ENCODE measurements at regions not wholly inside any gene's neighbourhood (a gene's known extent, or its start where the extent isn't known, plus 50 kb on each side); places are given as distances from the start of the nearest gene placed in this dataset.

DNA sequence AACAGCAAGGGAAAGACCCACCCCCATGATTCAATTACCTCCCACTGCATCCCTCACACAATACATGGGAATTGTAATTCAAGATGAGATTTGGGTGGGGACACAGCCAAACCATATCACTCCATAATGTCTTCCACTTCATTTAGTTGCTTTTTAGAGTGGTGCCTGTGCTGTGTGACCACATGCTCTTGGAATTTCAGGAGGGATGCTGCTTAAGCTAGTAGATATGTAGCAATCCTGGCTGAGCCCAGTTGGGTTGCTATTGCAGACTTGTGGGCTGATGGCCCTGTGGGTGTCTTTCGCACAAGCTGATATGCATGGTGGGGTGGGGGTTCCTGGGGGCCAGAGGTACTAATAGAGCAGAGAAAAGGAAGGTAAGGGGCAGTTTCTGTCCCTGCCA, 160.4 kb upstream of the SYT6 start:
- DNase-seq (ENCODE audit: low read depth), result no peak

DNA sequence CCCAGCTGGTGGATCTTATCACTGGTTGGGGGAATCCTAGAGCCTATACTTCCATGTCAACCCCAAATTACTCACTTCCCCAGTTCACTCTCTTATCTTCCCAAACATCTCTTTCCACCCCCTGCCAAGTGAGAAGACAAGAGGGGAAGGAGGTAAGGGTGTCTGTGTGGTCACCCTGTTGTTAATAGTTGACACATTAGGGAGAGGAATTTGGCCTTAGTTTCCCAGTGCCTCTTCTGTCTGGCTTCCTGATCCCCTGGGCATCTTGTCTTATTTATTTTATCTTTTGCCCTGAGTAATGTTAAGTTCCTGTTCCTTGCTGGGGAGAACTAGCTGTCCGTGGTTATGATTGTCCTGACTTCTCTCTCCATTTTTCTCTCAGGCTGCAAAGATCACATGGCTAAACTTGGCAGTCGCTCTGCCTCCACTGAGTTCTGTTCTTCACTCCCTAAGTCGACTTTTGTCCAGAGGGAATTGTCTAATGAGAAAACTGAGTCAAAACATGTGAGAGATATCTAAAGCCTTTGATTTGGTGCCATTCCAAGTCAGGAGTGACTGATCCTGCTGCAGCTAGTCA, 157.1 kb upstream of the SYT6 start:
- no peak for DNase-seq (ENCODE audit: low read depth)

DNA sequence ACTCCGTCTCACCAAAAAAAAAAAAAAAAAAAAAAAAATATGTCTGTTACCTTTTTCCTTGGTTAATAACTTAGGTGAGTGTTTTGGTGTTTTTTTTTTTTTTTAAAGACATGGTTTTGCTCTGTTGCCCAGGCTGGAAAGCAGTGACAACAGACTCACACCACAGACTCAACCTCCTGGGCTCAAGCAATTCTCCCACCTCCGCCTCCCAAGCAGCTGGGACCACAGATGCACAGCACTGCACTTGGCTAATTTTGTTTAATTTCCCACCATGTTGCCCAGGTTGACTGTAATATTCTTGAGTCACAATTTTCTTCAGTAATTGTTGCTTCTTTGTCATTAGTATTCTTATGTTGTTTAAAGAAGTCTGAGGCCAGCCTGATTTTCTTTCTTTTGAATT, 149.2 kb upstream of the SYT6 start:
- DNase-seq (ENCODE audit: low read depth), result no peak

DNA sequence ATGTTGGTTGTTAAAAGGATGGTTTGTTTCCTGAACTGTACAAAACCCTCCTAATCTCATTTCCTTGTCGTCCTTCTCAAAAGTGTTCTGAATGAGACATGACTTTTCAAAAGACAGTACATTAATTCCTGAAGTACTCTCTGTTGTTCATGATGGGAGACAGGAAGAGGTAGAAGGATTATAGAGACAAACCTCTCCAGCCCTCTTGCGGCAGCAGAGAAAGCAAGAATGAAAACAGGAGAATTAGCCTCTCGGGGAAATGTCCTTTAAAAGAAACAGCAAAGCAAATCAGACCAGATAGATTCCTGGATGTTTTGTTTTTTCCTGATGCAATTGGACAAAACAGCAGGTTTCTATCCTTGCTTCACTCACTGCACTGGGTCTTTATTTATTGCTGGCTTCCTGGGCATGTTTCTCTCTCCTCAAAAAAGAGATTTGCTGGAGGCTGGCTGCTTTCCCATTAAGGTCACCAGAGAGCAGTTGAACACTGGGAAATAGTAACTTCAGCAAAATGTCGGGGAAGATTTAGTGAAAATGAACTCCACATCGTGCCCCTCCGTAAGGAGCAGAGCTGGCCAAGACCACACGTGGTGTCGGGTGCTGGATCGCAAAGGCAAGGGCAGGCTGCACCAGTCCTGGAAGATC, 145.8 kb upstream of the SYT6 start:
- no peak for DNase-seq (ENCODE audit: low read depth)

DNA sequence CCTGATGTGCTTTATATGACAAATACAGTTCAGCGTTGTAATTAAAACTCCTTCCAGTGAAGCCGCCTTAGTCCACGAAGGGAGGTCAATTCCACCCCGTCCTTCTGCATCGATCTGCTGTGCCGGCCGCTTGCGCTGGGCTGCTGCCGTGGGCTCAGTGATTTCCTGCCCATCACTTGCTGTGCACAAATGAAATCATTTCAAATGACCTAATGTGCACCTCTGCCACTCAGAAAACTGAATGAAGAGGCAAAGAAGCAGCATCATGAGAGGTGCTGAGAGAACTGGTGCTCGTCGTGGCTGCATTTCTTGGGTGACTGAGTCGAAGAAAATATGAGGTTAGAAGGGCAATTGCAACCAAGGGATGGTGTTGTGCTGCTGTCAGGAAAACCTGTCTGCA, 144.3 kb upstream of the SYT6 start:
- DNase-seq (ENCODE audit: low read depth), result no peak

DNA sequence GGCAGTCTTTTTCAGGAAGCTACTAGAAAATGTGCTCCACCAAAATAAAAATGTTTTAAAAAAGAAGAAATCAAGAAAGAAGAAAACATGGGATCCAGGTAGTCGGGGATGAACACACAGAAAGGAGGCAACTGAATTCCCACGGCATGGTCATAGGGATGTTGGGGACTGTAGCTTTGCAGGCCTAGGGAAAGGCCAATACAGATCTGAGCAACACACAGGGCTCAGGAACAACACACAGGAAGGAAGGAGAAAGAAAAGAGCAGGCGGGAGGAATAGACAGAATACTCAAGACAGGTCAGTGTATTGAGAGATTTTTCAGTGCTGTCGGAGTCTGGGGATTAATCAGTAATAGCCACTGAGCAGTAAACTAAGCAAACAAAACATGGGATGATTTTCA, 142.7 kb upstream of the SYT6 start:
- no peak for DNase-seq (ENCODE audit: low read depth)

DNA sequence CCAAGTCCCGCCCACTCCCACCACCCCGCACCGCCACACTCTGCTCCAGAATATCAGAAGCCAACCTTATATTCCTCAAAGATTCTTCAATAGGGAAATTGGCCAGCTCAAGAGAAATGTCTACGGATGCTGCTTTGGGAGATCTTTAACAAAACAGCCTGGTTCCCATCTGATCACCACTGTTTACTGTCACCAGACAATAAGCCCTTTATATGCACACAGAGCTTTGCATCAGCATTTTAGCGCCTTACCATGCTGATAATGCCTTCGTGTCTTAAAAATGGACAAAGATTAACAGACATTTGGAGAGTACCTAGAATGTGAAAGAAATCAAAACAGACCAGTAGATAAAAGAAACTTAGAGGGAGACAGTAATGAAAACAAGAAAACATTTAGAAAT, 141.7 kb upstream of the SYT6 start:
- DNase-seq (ENCODE audit: low read depth), result no peak

DNA sequence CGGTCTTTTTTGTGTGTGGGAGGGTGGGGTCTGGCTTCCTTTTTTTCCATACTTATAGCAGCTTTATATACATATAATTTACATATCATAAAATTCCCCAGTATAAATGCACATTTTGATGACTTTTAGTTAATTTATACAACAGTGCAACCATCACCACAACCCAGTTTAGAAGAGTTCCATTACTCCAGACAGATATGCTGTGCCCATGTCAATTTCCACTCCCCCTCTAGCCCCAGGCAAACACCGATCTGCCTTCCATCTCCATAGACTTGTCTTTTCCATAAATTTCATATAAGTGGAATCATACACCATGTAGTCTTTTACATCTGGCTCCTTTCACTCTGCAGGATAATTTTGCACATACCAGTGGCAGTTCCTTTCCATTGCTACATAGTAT, 139.2 kb upstream of the SYT6 start:
- DNase-seq (ENCODE audit: low read depth), result no peak

DNA sequence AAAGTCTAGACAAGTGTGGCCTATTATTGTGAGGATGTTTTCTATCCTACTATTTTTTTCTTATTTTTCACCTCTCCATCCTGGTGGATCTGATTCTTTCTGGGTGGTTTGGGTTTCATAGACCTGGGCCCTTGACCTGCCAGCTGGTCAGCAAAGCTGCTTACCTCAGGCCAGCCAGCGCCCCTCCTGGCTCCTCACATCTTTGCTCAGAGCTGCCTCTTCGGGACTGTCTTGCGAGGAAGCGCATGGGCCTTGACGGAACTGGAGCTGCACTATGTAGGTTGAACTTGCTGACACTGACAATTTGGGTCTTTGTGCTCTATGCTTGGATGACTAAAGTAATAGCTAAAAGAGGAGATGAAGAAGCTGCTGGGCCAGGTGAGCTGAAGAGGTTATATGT, 138.5 kb upstream of the SYT6 start:
- no peak for DNase-seq (ENCODE audit: low read depth)

DNA sequence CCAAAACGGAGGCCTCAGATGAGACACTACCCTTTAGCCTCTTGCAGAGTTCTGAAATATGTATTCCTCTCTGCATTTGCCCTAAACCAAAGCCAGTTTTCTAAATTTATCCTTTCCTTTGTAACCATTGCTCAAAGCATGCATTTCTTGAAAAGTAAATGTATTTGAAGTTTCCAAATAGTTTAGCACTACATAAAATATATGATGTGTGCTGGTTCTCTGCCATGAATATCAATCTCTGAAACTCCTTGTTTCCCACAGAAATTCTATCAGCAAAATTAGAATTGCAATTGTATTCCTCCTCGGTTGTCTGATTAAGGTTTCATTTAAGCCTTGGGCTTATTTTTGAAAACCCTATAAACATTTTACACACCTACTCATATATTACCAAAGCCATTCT, 137.1 kb upstream of the SYT6 start:
- no peak for DNase-seq (ENCODE audit: low read depth)

DNA sequence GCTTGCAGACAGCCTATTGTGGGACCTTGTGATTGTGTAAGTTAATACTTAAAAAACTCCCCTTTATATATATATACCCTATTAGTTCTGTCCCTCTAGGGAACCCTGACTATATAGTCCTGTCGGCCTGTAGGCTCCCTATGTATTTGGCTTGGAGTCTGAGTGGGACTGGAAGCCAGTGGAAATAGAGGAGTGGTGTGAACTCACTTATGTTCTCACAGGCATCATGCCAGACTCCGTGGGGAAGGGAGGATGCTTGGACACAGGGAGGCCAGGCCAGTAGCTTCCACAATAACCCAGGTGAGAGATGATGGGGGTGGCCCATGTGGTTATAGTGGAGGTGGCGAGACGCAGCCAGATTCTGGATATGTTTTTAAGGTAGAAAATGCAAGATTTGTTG, 136.7 kb upstream of the SYT6 start:
- no peak for DNase-seq (ENCODE audit: low read depth)

DNA sequence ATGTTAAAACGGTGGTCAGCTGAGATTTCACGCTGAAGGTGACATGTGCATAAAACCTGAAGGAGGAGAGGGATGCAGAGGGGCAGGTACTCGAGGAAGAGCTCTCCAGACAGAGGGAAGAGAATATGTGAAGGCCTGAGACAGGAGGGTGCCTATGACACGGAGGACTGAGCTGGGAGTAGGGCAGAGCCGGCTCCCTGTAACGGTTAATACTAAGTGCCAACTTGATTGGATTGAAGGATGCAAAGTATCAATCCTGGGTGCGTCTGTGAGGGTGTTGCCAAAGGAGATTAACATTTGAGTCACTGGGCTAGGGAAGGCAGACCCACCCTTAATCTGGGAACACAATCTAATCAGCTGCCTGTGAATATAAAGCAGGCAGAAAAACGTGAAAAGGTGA, 136.2 kb upstream of the SYT6 start:
- no peak for DNase-seq (ENCODE audit: low read depth)

DNA sequence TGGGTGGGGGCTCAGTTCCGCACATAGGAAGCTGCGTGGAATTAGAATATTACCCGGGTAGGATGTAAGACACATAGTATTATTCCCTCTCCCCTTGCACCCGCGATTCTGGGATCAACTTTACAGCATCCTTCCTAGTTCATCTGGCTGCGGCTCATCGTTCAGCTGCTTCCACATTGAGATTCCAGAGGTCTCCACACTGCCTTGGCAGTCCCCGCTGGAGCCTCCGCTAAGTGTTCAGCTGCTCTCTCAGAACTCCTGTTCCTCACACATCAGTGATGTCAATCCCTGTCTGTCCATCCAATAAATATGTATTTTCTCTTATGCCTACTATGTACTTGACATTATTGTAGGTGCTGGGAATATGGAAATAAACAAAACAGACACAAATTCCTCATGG, 135.6 kb upstream of the SYT6 start:
- DNase-seq (ENCODE audit: low read depth), result no peak

DNA sequence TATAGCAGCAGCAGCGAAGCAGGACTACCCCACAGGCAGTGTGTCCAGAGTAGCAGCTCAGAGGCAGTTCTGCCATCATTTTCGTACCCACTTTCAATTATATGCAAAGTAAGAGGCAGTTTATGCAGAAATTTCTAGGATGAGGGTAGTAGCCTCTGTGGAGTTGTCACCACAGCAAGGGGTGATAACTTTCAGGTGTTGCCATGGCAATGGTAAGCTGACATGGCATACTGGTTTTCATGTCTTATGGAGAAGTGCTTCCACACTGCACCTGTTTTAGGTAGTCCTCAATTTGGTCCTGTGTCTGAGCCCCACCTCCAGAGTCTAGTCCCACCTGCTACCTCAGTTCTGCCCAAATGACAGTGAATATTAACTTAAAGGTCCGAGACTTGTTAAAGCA, 133.3 kb upstream of the SYT6 start:
- no peak for DNase-seq (ENCODE audit: low read depth)

DNA sequence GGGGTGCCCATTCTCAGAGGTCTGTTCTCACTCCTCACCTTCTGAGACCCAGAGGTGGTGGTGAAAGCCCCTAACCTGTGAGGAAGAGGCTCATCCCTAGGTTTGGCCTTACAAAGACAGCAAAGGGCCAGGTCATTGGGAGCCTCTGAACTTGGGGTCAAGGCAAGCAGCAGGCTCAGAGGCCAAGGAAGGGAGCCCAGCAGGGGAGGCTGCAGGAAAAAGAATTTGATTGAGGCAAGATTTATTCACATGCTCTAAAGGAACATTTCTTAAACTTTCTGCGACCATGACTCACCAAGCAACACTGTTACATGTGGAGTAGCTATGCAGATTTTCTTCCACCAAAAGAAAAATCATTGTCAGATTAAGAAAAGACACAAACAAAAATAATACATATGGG, 132.5 kb upstream of the SYT6 start:
- no peak for DNase-seq (ENCODE audit: low read depth)

DNA sequence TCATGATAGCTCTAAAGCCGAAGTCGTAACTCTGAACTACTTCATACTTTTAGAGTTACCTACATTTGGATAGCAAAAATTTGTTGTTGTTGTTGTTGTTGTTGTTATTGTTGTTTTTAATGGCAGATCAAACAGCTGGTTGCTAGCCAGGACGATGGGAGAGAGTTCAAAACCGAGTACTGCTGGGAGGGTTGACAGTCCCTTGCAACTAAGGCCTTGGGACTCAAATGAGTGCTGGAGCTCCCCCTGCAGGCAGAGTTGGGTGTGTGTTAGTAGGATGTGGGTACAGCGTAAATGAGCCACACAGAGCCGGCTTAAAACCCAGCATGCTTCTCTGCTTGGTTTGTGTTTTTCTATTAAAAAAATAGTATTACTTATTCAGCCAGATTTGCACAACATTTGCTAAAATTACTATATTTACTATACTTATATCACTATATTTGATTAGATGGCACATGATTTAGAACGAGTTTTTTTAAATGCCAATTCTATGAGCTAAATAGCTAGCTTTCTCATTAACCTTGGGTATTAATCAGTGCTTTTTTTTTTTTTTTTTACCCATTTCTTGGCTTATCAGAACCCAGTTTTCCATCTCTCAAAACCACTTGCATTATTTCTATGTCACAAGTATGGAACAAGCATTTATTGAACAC, 129.2 kb upstream of the SYT6 start:
- DNase-seq (ENCODE audit: low read depth), result peak; percentile 67

DNA sequence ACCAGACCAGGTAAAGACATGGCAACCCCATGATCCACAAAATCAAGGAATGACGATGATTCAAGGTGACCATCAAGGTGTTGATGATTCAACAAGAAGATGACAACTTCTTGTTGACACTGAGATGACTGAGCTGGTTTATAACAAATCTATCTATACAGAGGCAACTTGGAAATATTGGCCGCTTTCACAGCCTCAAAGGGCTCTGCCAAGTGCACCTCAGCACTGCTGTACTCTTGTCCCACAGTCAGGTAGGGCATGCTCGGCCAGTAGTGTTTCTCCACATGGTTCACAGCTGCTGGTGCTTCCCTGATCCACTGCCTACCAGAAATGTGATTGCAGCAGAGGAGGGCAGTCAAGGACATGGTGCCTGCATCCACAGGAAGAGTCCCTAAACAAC, 125.2 kb upstream of the SYT6 start:
- no peak for DNase-seq (ENCODE audit: low read depth)

DNA sequence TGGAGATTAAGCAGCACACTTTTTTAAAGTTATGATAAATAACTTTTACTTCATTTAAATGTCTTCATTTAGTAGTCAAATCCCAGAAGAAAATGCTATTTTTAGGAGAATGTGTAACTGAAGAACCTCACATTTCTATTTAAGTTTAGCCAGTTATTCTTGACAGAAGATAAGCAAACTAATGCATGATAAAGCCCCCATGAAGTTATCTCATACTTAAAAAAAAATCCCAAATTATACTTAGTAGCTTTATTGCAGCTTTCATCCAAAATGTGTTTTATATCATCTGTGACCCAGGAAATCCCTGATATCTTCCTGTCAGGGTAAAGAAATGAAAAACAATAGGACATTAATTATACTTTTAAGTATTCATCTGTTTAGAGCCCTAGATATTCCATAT, 124.8 kb upstream of the SYT6 start:
- DNase-seq (ENCODE audit: low read depth), result no peak

DNA sequence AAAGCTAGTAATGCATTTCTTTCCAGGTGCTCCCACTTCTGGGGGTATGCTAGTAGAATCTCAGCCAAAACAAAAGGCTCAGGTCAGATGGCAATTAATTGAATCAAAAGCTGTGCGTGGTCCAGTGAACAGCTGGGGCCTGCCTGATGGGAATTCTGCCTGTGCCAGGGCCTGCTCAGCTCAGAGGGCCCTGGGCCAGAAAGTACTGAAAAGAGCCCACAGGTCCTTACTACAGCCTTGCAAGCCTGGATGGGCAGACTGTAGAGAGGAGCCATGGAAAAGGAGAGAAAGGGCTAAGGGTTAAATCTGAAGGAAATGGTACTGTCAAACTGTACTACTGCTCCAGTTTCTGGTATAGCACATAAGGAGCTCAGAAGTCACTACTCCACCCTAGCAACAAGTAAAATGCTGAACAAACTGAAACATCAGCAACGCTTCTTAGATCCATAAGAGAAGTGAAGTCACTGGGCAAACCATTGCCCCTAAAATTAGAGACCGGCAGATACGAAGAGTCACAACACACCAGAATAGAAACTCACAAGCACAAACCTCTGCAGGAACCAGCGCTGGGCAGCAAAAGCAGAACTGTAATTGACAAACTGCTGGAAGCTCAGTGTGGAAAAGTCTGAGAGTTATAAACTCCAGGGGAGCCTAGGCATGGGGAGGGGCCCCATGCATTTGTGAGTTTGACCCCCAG, 121.1 kb upstream of the SYT6 start:
- no peak for DNase-seq (ENCODE audit: low read depth)

DNA sequence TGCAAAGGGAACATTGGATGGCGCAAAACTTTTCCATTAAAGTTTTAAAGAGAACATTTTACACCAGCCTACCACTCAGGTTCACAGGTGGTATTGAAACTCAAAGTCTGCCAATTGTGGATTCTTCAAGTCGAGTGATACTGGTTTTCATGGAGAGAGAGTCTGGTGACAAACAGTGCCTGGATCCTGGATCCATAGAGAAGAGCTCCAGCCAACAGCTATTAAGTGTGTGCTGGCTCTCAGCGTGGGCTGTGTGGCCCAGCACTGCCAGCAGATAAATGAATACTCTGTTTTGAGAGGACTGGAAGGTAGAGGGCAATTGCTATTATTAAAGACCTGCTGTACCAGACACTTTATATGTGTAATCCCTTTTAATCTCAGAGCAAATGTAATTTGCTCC, 118.9 kb upstream of the SYT6 start:
- DNase-seq (ENCODE audit: low read depth), result no peak

DNA sequence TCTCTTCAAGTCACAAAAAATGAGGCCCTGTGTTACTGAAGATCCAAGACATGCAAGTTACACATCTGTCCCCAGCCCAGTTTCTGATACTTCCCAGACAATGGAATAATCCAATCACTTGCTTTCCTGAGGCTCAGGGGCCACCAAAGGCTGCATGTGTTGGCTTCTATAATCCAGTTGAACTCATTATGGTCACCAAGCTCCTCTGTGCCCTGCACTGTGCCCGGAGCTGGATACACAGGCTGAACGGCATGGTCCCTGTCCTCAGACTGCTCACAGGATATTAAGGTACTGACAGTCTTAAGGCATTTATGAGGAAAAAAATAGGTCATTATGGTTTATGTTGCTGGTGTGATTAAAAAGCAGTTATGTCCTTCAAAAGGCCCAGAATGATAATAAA, 117.0 kb upstream of the SYT6 start:
- no peak for DNase-seq (ENCODE audit: low read depth)

DNA sequence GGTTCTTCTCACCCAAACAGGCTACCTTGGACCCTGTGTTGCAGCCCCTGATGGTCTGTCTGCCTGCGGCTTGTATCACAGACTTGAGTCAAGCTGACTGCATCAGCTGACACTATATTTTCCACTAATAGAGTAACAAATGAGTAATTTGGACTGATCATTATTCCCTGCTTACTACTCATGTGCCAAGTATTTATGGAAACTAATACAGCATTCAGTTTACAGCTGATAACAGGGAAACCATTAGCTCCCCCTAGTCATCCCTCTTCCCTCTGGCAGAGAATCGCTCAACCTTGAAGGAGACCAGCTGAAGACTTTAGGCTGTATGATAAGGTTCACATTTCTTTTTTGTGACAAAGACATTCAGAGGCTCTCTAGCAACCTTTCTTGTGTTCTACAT, 116.6 kb upstream of the SYT6 start:
- DNase-seq (ENCODE audit: low read depth), result no peak

DNA sequence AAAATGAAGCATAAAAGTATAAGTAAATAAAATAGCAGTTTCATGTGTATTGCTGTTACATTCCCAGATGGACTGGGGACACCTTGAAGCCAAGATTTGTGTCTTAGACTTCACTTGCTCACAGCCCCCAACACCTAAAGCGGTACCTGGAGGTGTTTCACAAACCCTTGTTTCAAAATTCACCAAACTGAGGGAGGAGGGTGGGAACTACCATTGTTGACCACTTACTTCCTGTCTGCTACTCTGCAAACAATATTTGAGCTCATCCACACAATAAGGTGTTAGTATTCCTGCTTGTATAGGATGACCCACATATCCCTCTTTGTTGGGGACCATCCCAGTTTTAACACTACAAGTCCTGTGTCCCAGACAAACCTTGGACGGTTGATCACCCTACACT, 115.9 kb upstream of the SYT6 start:
- no peak for DNase-seq (ENCODE audit: low read depth)

DNA sequence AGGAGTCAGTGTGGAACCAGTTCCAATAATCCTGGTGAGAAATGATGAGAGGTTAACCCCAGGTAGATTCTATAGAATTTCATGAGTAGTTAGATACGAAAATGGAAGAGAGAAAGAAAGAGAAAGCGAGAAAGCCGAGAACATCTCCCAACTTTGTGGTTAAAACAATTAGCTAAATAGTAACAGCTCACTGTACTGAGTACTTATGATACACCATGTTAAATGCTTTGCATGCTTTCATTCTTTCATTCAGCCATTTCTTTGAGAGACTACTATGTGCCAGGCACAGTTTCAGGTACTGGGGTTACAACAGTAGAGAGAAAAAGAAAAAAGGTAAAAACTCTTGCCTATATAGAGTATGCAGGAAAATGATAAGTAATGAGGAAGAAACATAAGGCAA, 109.7 kb upstream of the SYT6 start:
- DNase-seq (ENCODE audit: low read depth), result no peak

Measured in activated T-helper 9 cell treated with anti-CD3 and anti-CD28 coated beads, Interleukin-2, amount 50 U/mL, for 16 hours (primary cell).